ENCODE measurements at regions not wholly inside any gene's neighbourhood (a gene's known extent, or its start where the extent isn't known, plus 50 kb on each side); places are given as distances from the start of the nearest gene placed in this dataset.

DNA sequence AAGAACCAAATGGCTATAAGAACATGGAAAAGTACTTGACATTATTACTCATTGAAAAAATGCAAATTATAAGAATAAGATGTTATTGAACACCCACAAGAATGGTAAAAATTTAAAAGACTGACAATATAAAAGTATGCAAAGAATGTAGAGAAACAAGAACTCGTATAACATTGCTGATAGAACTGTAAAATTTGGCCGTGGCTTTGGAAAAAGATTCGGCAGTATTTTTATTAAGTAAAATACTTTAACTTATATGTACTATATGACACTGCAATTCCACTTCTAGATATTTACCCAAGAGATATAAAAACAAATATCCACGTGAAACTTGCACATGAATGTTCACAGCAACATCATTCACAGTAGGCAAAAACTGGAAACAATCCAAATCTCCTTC, 239.2 kb downstream of the TPBG start:
- Histone ChIP-seq H3K27ac (no peak overlapping the region), H3K4me3 (no peak overlapping the region), H3K9me3 (no peaks in the 10 kb centered on the region), H3K4me1 (no peaks in the 10 kb centered on the region), H3K36me3 (no peaks in the 10 kb centered on the region), H3K27me3 (no peaks in the 10 kb centered on the region)
- DNase-seq (no peak), ATAC-seq (no peak)
- intact Hi-C loops (cut with DNase I): no loop called here
- TF ChIP-seq CTCF (IDR thresholded peaks at IDR 0.05): no peak
- 66 to 68% methylated on average over 4 of the region's 4 CpGs for WGBS, 2 donors

GRCh38 chr6:82603871-82604270, 240.3 kb downstream of the TPBG start:
- no peak overlapping the region for H3K4me3 ChIP-seq
- no peaks in the 10 kb centered on the region for H3K27me3 ChIP-seq
- H3K27ac ChIP-seq: no peak overlapping the region
- DNase-seq (no peak), ATAC-seq (no peak)
- TF ChIP-seq CTCF (IDR thresholded peaks at IDR 0.05): no peak
- 74 to 77% methylated on average over 1 of the region's 1 CpG for WGBS, 2 donors
- no peaks in the 10 kb centered on the region for H3K36me3 ChIP-seq
- H3K9me3 ChIP-seq: no peaks in the 10 kb centered on the region
- intact Hi-C loops (cut with DNase I): no loop called here
- H3K4me1 ChIP-seq: no peaks in the 10 kb centered on the region

- H3K27me3 ChIP-seq: no peaks in the 10 kb centered on the region
- no peaks in the 10 kb centered on the region for H3K4me1 ChIP-seq
- intact Hi-C loops (cut with DNase I): no loop called here
- no peak overlapping the region for H3K27ac ChIP-seq
- H3K9me3 ChIP-seq: no peaks in the 10 kb centered on the region
- H3K36me3 ChIP-seq: no peaks in the 10 kb centered on the region
- no peak overlapping the region for H3K4me3 ChIP-seq
- no peak for TF ChIP-seq CTCF (IDR thresholded peaks at IDR 0.05)
- 29 to 44% methylated on average over 1 of the region's 1 CpG for WGBS, 2 donors
- ATAC-seq (no peak), DNase-seq (no peak)
Measured at GRCh38 chr6:82607998-82608725, 244.5 kb downstream of the TPBG start.

GRCh38 chr6:82608781-82609180, 245.2 kb downstream of the TPBG start:
- H3K36me3 ChIP-seq: no peaks in the 10 kb centered on the region
- 82 to 83% methylated on average over 4 of the region's 4 CpGs for WGBS, 2 donors
- no peaks in the 10 kb centered on the region for H3K27me3 ChIP-seq
- intact Hi-C loops (cut with DNase I): no loop called here
- no peak overlapping the region for H3K4me3 ChIP-seq
- no peaks in the 10 kb centered on the region for H3K4me1 ChIP-seq
- no peak for DNase-seq
- no peak for ATAC-seq
- no peaks in the 10 kb centered on the region for H3K9me3 ChIP-seq
- TF ChIP-seq CTCF (IDR thresholded peaks at IDR 0.05): no peak
- H3K27ac ChIP-seq: no peak overlapping the region

Data from heart right ventricle (tissue), 16 donors.